ENCODE measurements at regions not wholly inside any gene's neighbourhood (a gene's known extent, or its start where the extent isn't known, plus 50 kb on each side); places are given as distances from the start of the nearest gene placed in this dataset.

DNA sequence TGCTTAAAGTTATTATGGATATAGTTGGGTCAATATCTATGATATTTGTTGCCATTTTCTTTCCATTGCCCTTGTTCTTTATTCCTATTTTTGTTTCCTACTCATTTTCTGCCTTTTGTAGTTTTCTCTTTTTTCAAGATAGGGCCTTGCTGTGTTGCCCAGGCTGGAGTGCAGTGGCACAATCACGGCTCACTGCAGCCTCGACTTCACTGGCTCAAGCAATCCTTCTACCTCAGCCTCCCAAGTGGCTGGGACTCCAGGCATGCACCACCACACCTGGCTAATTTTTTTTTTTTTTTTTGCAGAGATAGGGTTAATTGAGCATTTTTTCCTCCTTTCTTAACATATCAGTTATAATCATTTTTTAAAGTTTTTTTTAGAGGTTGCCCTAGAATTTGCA, 92.7 kb downstream of the TOMM20 start:
- TF ChIP-seq CEBPB (IDR thresholded peaks at IDR 0.05) (no peak), EP300 (IDR thresholded peaks at IDR 0.05; ENCODE audit: borderline replicate concordance) (no peak), RAD21 (IDR thresholded peaks at IDR 0.05; ENCODE audit: low read depth) (no peak)
- TF ChIP-seq, protein P1, sequence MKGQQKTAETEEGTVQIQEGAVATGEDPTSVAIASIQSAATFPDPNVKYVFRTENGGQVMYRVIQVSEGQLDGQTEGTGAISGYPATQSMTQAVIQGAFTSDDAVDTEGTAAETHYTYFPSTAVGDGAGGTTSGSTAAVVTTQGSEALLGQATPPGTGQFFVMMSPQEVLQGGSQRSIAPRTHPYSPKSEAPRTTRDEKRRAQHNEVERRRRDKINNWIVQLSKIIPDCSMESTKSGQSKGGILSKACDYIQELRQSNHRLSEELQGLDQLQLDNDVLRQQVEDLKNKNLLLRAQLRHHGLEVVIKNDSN (IDR thresholded peaks at IDR 0.05): no peak
